C1 segment of cervical spinal cord (tissue), 14 donors: ENCODE measurements at regions not wholly inside any gene's neighbourhood (a gene's known extent, or its start where the extent isn't known, plus 50 kb on each side); places are given as distances from the start of the nearest gene placed in this dataset.

Experiments used
- DNase-seq, 14 donors: peaks; one replicate each; lab custom pipeline; 2025; lab: John Stamatoyannopoulos, UW

GRCh38 chr6:54057058-54057457, 54.2 kb upstream of the MLIP start:
- no peak for DNase-seq

DNA sequence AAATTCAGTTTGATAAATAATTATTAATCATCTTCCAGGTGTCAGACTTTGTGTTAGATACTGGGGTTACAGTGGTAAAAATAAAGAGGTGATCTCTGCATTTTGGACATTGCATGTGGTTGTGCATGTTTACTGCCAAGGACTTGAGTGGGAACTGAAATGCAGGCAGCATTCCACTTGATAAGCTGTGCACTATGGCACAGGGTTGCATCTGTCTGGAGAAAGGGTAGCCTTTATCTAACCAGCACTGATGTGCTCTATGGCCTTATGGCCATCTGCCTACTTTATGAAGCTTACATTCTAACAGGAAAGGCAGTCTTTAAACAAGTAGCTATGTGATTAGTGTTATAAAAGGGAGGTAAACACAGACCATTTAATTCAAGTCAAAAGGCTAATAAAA, 53.0 kb upstream of the MLIP start:
- DNase-seq: no peak

GRCh38 chr6:54059683-54060082, 51.6 kb upstream of the MLIP start:
- DNase-seq: no peak

DNA sequence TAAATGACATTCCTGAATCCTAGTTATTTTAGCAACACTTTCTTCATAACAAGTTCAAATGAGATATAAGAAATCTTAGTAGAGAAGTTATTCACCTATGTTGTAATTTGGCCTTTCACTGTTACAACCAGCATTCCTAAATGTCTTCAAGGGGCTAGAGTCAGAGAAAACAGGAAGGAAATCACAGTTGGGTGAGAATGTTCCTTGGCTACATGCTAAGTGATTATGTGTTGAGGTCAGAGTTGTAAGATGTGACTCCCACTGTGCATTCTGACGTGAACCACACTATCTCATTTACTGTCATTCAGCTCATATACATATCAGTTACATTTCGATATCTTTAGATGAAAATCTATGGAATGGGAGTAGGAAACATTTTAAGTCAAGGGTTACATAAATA, 51.0 kb upstream of the MLIP start:
- no peak for DNase-seq
